Caco-2 (cell line): ENCODE measurements at regions not wholly inside any gene's neighbourhood (a gene's known extent, or its start where the extent isn't known, plus 50 kb on each side); places are given as distances from the start of the nearest gene placed in this dataset.

ENCODE experiments used
- BruUV-seq: library from RNA; stranded (reverse); fragments of 400-500 nt; replicated peaks from 2 replicates; lab custom pipeline; 2021; lab: Mats Ljungman, UMichigan
- CTCF ChIA-PET: fragments of 300-600 bp; sonication (Branson Sonifier 250); formaldehyde crosslinking; loops from one replicate; lab custom pipeline; 2022; ENCODE audit warnings: antibody characterized with exemption; lab: Charles Lee
- POLR2A ChIA-PET: fragments of 300-600 bp; sonication (Branson Sonifier 250); formaldehyde crosslinking; loops from one replicate; lab custom pipeline; 2022; ENCODE audit warnings: antibody characterized with exemption; lab: Charles Lee
- DNase-seq, 2 experiments: peaks; one replicate each; pipeline versions ENCODE4 v3.0.0 to v3.0.0-alpha.2; 2020 to 2022
- H3K27me3 ChIP-seq: replicated peaks from 2 replicates; pipeline ENCODE4 v1.6.0; 2011; ENCODE audit warnings: low read length; ENCODE audit not compliant: control insufficient read depth, insufficient read depth
- H3K36me3 ChIP-seq: 2 replicates; pipeline ENCODE4 v1.5.1; 2011; ENCODE audit warnings: low read length; ENCODE audit not compliant: control insufficient read depth, insufficient read depth
- H3K4me1 ChIP-seq: fragments of 250-450 bp; sonication (Bioruptor Pico); 2 replicates; pipeline ENCODE4 v1.5.1; 2020; ENCODE audit warnings: mild to moderate bottlenecking
- H3K4me3 ChIP-seq: 2 replicates; pipeline ENCODE4 v1.5.1; 2011; ENCODE audit warnings: low read depth, mild to moderate bottlenecking, control low read depth, low read length
- H3K9me3 ChIP-seq: fragments of 250-450 bp; sonication (Bioruptor Pico); 2 replicates; pipeline ENCODE4 v1.5.1; 2020; ENCODE audit warnings: mild to moderate bottlenecking, moderate library complexity
- H3K27ac Mint-ChIP-seq: one replicate; pipeline ENCODE4 v1.8.0; 2022; ENCODE audit warnings: mixed read lengths; ENCODE audit not compliant: unreplicated experiment
- H3K27me3 Mint-ChIP-seq: one replicate; pipeline ENCODE4 v1.8.0; 2022; ENCODE audit warnings: mixed read lengths; ENCODE audit not compliant: insufficient read depth, unreplicated experiment
- H3K36me3 Mint-ChIP-seq: one replicate; pipeline ENCODE4 v1.8.0; 2022; ENCODE audit warnings: mild to moderate bottlenecking, mixed read lengths; ENCODE audit not compliant: insufficient read depth, unreplicated experiment
- H3K4me1 Mint-ChIP-seq: one replicate; pipeline ENCODE4 v1.8.0; 2022; ENCODE audit warnings: low read depth, mixed read lengths; ENCODE audit not compliant: unreplicated experiment
- H3K4me3 Mint-ChIP-seq: one replicate; pipeline ENCODE4 v1.8.0; 2022; ENCODE audit warnings: mild to moderate bottlenecking, moderate library complexity, mixed read lengths; ENCODE audit not compliant: unreplicated experiment
- H3K9me3 Mint-ChIP-seq: one replicate; pipeline ENCODE4 v1.8.0; 2022; ENCODE audit warnings: mixed read lengths; ENCODE audit not compliant: unreplicated experiment
- CTCF ChIP-seq, 2 experiments: fragments of 200-600 bp in 1 of 2; IDR thresholded peaks; 1 replicate in 1 of 2; 2 replicates in 1 of 2; pipeline versions ENCODE4 v1.5.1 to v1.8.0; 2011 to 2022; ENCODE audit warnings: antibody characterized with exemption in 1 of 2, control low read depth in 1 of 2, inconsistent platforms in 1 of 2, low read depth in 1 of 2, low read length in 1 of 2, mild to moderate bottlenecking in 1 of 2, moderate library complexity in 1 of 2; ENCODE audit not compliant: insufficient read depth in 1 of 2, severe bottlenecking in 1 of 2, unreplicated experiment in 1 of 2
- intact Hi-C: fragments of 100-400 bp; cut with micrococcal nuclease; formaldehyde crosslinking; loops from one replicate; pipeline ENCODE4 v1.10.0; 2022; ENCODE audit not compliant: unreplicated experiment

GRCh38 chr2:42918041-42918440, 125.7 kb upstream of the HAAO start:
- no peaks in the 10 kb centered on the region for H3K9me3 Mint-ChIP-seq
- H3K27ac Mint-ChIP-seq = no peak overlapping the region
- intact Hi-C loops = no loop called here
- no peak overlapping the region for H3K4me3 ChIP-seq
- H3K4me1 ChIP-seq = peaks cover 23% of the 10 kb centered on the region
- no peak for TF ChIP-seq CTCF (IDR thresholded peaks at IDR 0.05; ENCODE audit: insufficient read depth in 1 of 2, low read depth in 1 of 2, low read length in 1 of 2, severe bottlenecking in 1 of 2, unreplicated experiment in 1 of 2)
- no peak for DNase-seq
- H3K4me1 Mint-ChIP-seq = peaks cover 23% of the 10 kb centered on the region
- H3K36me3 Mint-ChIP-seq = no peaks in the 10 kb centered on the region
- CTCF ChIA-PET = no interaction called here
- no peaks in the 10 kb centered on the region for H3K27me3 ChIP-seq
- no peak overlapping the region for H3K4me3 Mint-ChIP-seq
- H3K27me3 Mint-ChIP-seq = no peaks in the 10 kb centered on the region
- no peaks in the 10 kb centered on the region for H3K9me3 ChIP-seq
- no TSS peak for BruUV-seq
- POLR2A ChIA-PET = no interaction called here
- H3K36me3 ChIP-seq = no peaks in the 10 kb centered on the region

GRCh38 chr2:42917425-42917927, 125.1 kb upstream of the HAAO start:
- H3K27me3 ChIP-seq = no peaks in the 10 kb centered on the region
- no peak for TF ChIP-seq CTCF (IDR thresholded peaks at IDR 0.05; ENCODE audit: insufficient read depth in 1 of 2, low read depth in 1 of 2, low read length in 1 of 2, severe bottlenecking in 1 of 2, unreplicated experiment in 1 of 2)
- H3K36me3 Mint-ChIP-seq = no peaks in the 10 kb centered on the region
- peaks cover 17% of the 10 kb centered on the region for H3K4me1 ChIP-seq
- H3K9me3 ChIP-seq = no peaks in the 10 kb centered on the region
- H3K4me3 Mint-ChIP-seq = no peak overlapping the region
- no peaks in the 10 kb centered on the region for H3K36me3 ChIP-seq
- H3K27ac Mint-ChIP-seq = no peak overlapping the region
- H3K27me3 Mint-ChIP-seq = no peaks in the 10 kb centered on the region
- intact Hi-C loops = no loop called here
- no TSS peak for BruUV-seq
- H3K9me3 Mint-ChIP-seq = no peaks in the 10 kb centered on the region
- H3K4me3 ChIP-seq = no peak overlapping the region
- DNase-seq = no peak
- POLR2A ChIA-PET = no interaction called here
- CTCF ChIA-PET = no interaction called here
- H3K4me1 Mint-ChIP-seq = peaks cover 17% of the 10 kb centered on the region

DNA sequence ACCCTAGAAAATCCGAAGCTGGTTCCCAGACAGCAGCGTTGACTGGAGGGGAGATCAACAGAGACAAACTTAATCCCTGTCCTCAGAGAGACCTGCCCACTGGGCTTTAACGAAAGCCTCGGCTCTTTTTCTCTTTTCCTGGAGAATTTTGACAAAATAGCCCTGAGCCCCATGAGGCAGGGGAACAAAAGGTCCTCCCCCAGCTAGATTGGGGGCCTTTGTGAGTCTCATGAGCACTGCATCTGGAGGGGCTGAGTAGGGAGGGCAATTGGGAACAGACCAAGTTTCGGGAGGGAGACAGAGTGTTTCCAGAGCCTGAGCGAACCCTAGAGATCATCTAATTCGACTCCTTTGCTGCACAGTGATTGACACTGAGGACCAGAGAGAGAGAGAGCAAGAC, 123.9 kb upstream of the HAAO start:
- POLR2A ChIA-PET = no interaction called here
- no peak for DNase-seq
- no peak overlapping the region for H3K4me3 ChIP-seq

More for the DNA sequence above, 123.9 kb upstream of the HAAO start:
- no TSS peak for BruUV-seq
- intact Hi-C loops = no loop called here
- Mint-ChIP-seq H3K36me3 (no peaks in the 10 kb centered on the region), H3K4me1 (peaks cover 14% of the 10 kb centered on the region), H3K4me3 (no peak overlapping the region), H3K27me3 (no peaks in the 10 kb centered on the region), H3K27ac (no peak overlapping the region), H3K9me3 (no peaks in the 10 kb centered on the region)
- Histone ChIP-seq H3K36me3 (no peaks in the 10 kb centered on the region), H3K9me3 (no peaks in the 10 kb centered on the region), H3K4me1 (peaks cover 13% of the 10 kb centered on the region), H3K27me3 (no peaks in the 10 kb centered on the region)
- no peak for TF ChIP-seq CTCF (IDR thresholded peaks at IDR 0.05; ENCODE audit: insufficient read depth in 1 of 2, low read depth in 1 of 2, low read length in 1 of 2, severe bottlenecking in 1 of 2, unreplicated experiment in 1 of 2)
- CTCF ChIA-PET = no interaction called here
